ENCODE measurements at regions not wholly inside any gene's neighbourhood (a gene's known extent, or its start where the extent isn't known, plus 50 kb on each side); places are given as distances from the start of the nearest gene placed in this dataset.

GRCh38 chr4:25981749-25982148 is 67.7 kb downstream of the SMIM20 start:
- TF ChIP-seq CTCF (IDR thresholded peaks at IDR 0.05; ENCODE audit: unreplicated experiment in 3 of 3), result no peak
- Mint-ChIP-seq H3K27me3 (ENCODE audit: low read depth) (peaks cover 21% of the 10 kb centered on the region), H3K36me3 (ENCODE audit: low read depth) (no peaks in the 10 kb centered on the region), H3K4me1 (peaks cover 9% of the 10 kb centered on the region), H3K27ac (no peak overlapping the region), H3K4me3 (no peak overlapping the region), H3K9me3 (no peaks in the 10 kb centered on the region)

GRCh38 chr4:25982962-25983361 is 68.9 kb downstream of the SMIM20 start:
- Mint-ChIP-seq H3K36me3 (ENCODE audit: low read depth) (no peaks in the 10 kb centered on the region), H3K27me3 (ENCODE audit: low read depth) (peaks cover 26% of the 10 kb centered on the region), H3K4me3 (no peak overlapping the region), H3K27ac (no peak overlapping the region), H3K4me1 (peaks cover 10% of the 10 kb centered on the region), H3K9me3 (no peaks in the 10 kb centered on the region)
- no peak for TF ChIP-seq CTCF (IDR thresholded peaks at IDR 0.05; ENCODE audit: unreplicated experiment in 3 of 3)

GRCh38 chr4:25984266-25984665 is 70.2 kb downstream of the SMIM20 start:
- no peaks in the 10 kb centered on the region for H3K36me3 Mint-ChIP-seq (ENCODE audit: low read depth)
- no peak overlapping the region for H3K4me3 Mint-ChIP-seq
- H3K4me1 Mint-ChIP-seq, result peaks cover 7% of the 10 kb centered on the region
- no peak for TF ChIP-seq CTCF (IDR thresholded peaks at IDR 0.05; ENCODE audit: unreplicated experiment in 3 of 3)
- no peak overlapping the region for H3K27ac Mint-ChIP-seq
- peaks cover 2% of the 10 kb centered on the region for H3K9me3 Mint-ChIP-seq
- peaks cover 29% of the 10 kb centered on the region for H3K27me3 Mint-ChIP-seq (ENCODE audit: low read depth)

GRCh38 chr4:25984796-25985195 is 70.8 kb downstream of the SMIM20 start:
- H3K9me3 Mint-ChIP-seq, result peaks cover 2% of the 10 kb centered on the region
- H3K27me3 Mint-ChIP-seq (ENCODE audit: low read depth), result peaks cover 29% of the 10 kb centered on the region
- H3K36me3 Mint-ChIP-seq (ENCODE audit: low read depth), result no peaks in the 10 kb centered on the region
- no peak for TF ChIP-seq CTCF (IDR thresholded peaks at IDR 0.05; ENCODE audit: unreplicated experiment in 3 of 3)
- H3K4me1 Mint-ChIP-seq, result peaks cover 7% of the 10 kb centered on the region
- no peak overlapping the region for H3K4me3 Mint-ChIP-seq
- H3K27ac Mint-ChIP-seq, result no peak overlapping the region

GRCh38 chr4:25986807-25987206 is 72.8 kb downstream of the SMIM20 start:
- Mint-ChIP-seq H3K4me1 (peaks cover 7% of the 10 kb centered on the region), H3K27me3 (ENCODE audit: low read depth) (peaks cover 35% of the 10 kb centered on the region), H3K4me3 (no peak overlapping the region), H3K9me3 (peaks cover 2% of the 10 kb centered on the region), H3K36me3 (ENCODE audit: low read depth) (no peaks in the 10 kb centered on the region), H3K27ac (no peak overlapping the region)
- TF ChIP-seq CTCF (IDR thresholded peaks at IDR 0.05; ENCODE audit: unreplicated experiment in 3 of 3), result no peak

GRCh38 chr4:25991340-25991739 is 77.3 kb downstream of the SMIM20 start:
- H3K36me3 Mint-ChIP-seq (ENCODE audit: low read depth), result no peaks in the 10 kb centered on the region
- peaks cover 21% of the 10 kb centered on the region for H3K27me3 Mint-ChIP-seq (ENCODE audit: low read depth)
- peaks cover 2% of the 10 kb centered on the region for H3K9me3 Mint-ChIP-seq
- no peak overlapping the region for H3K27ac Mint-ChIP-seq
- H3K4me1 Mint-ChIP-seq, result peaks cover 7% of the 10 kb centered on the region
- H3K4me3 Mint-ChIP-seq, result no peak overlapping the region
- TF ChIP-seq CTCF (IDR thresholded peaks at IDR 0.05; ENCODE audit: unreplicated experiment in 3 of 3), result no peak
